ENCODE measurements at regions not wholly inside any gene's neighbourhood (a gene's known extent, or its start where the extent isn't known, plus 50 kb on each side); places are given as distances from the start of the nearest gene placed in this dataset.

GRCh38 chr2:38430597-38431207 lies 53.6 kb upstream of the ATL2 start:
- TF ChIP-seq CTCF (IDR thresholded peaks at IDR 0.05) = no peak
- TF ChIP-seq POLR2A (IDR thresholded peaks at IDR 0.05) = no peak
